SU-DHL-6 (cell line): ENCODE measurements at regions not wholly inside any gene's neighbourhood (a gene's known extent, or its start where the extent isn't known, plus 50 kb on each side); places are given as distances from the start of the nearest gene placed in this dataset.

Experiments
- H2AFZ ChIP-seq: fragments of 200-600 bp; sonication (generic); 2 replicates; pipeline ENCODE4 v1.6.1; 2014; ENCODE audit warnings: low read depth, mild to moderate bottlenecking, moderate library complexity, mixed read lengths, antibody characterized with exemption, low read length; ENCODE audit not compliant: severe bottlenecking
- H3F3A ChIP-seq: fragments of 200-600 bp; shearing (Covaris generic); 2 replicates; pipeline ENCODE4 v1.6.0; 2016; ENCODE audit warnings: antibody characterized with exemption, mild to moderate bottlenecking; ENCODE audit not compliant: insufficient read depth
- H3K27ac ChIP-seq: fragments of 200-600 bp; sonication (generic); 2 replicates; pipeline ENCODE4 v1.5.1; 2016; ENCODE audit warnings: low read depth, mild to moderate bottlenecking, low read length, moderate library complexity, mixed read lengths
- H3K27me3 ChIP-seq: fragments of 200-600 bp; sonication (generic), shearing (Covaris generic); 2 replicates; pipeline ENCODE4 v1.6.0; 2014; ENCODE audit warnings: mild to moderate bottlenecking, low read length
- H3K36me3 ChIP-seq: fragments of 200-600 bp; sonication (generic); 2 replicates; pipeline ENCODE4 v1.6.1; 2014; ENCODE audit warnings: mild to moderate bottlenecking, low read length, mixed read lengths
- H3K4me2 ChIP-seq: fragments of 300-600, 200-600 bp; shearing (Covaris generic), sonication (generic); 2 replicates; pipeline ENCODE4 v1.6.0; 2014; ENCODE audit warnings: low read length, low read depth, mild to moderate bottlenecking; ENCODE audit not compliant: poor library complexity, severe bottlenecking
- H3K4me3 ChIP-seq: fragments of 200-600 bp; sonication (generic); 2 replicates; pipeline ENCODE4 v1.5.1; 2014; ENCODE audit warnings: antibody characterized with exemption, low read length, mild to moderate bottlenecking, mixed read lengths; ENCODE audit not compliant: insufficient read depth, poor library complexity, severe bottlenecking
- H3K79me2 ChIP-seq: fragments of 200-600 bp; sonication (generic); 2 replicates; pipeline ENCODE4 v1.6.1; 2014; ENCODE audit warnings: mild to moderate bottlenecking, low read length, moderate library complexity; ENCODE audit not compliant: insufficient read depth
- H3K9ac ChIP-seq: fragments of 200-600 bp; sonication (generic); 2 replicates; pipeline ENCODE4 v1.7.0; 2014; ENCODE audit warnings: mild to moderate bottlenecking, low read length
- H3K9me2 ChIP-seq: fragments of 200-600 bp; sonication (generic); replicated peaks from 2 replicates; pipeline ENCODE4 v1.6.1; 2014; ENCODE audit warnings: low read length; ENCODE audit not compliant: insufficient read depth
- H3K9me3 ChIP-seq: fragments of 200-600 bp; sonication (generic); 2 replicates; pipeline ENCODE4 v1.6.1; 2014; ENCODE audit warnings: low read length, mixed read lengths; ENCODE audit not compliant: insufficient read depth
- H4K20me1 ChIP-seq: fragments of 200-600 bp; sonication (generic); 2 replicates; pipeline ENCODE4 v1.6.1; 2014; ENCODE audit warnings: low read depth, mild to moderate bottlenecking, antibody characterized with exemption, low read length, moderate library complexity, mixed read lengths
- CTCF ChIP-seq: fragments of 200-600 bp; sonication (generic); IDR thresholded peaks from one replicate; pipeline ENCODE4 v1.5.1; 2017; ENCODE audit warnings: antibody characterized with exemption, mild to moderate bottlenecking, low read length, moderate library complexity; ENCODE audit not compliant: insufficient read depth, poor library complexity, severe bottlenecking
- EZH2phosphoT487 ChIP-seq: fragments of 200-600 bp; sonication (generic), shearing (Covaris generic); conservative IDR thresholded peaks from 2 replicates; pipeline ENCODE4 v1.6.1; 2018; ENCODE audit warnings: mild to moderate bottlenecking, antibody characterized with exemption, low read length, moderate library complexity, mixed read lengths

- H2AFZ ChIP-seq, result no peak overlapping the region
- no peaks in the 10 kb centered on the region for H3K9me2 ChIP-seq
- H3K9ac ChIP-seq, result no peak overlapping the region
- H3K36me3 ChIP-seq, result no peaks in the 10 kb centered on the region
- no peaks in the 10 kb centered on the region for H3F3A ChIP-seq
- no peak for TF ChIP-seq EZH2phosphoT487
- no peak for TF ChIP-seq CTCF
- no peaks in the 10 kb centered on the region for H3K9me3 ChIP-seq
- no peak overlapping the region for H3K4me2 ChIP-seq
- no peak overlapping the region for H3K27ac ChIP-seq
- H3K79me2 ChIP-seq, result no peaks in the 10 kb centered on the region
- no peaks in the 10 kb centered on the region for H4K20me1 ChIP-seq
- H3K4me3 ChIP-seq, result no peak overlapping the region
- no peaks in the 10 kb centered on the region for H3K27me3 ChIP-seq
Observed at GRCh38 chrX:147736045-147736444, 175.7 kb upstream of the FMR1 start.

- Histone ChIP-seq H3K4me3 (no peak overlapping the region), H3F3A (no peaks in the 10 kb centered on the region), H3K27ac (no peak overlapping the region), H3K9me2 (no peaks in the 10 kb centered on the region), H3K9me3 (no peaks in the 10 kb centered on the region), H3K79me2 (no peaks in the 10 kb centered on the region), H3K4me2 (no peak overlapping the region), H4K20me1 (no peaks in the 10 kb centered on the region), H3K9ac (no peak overlapping the region), H3K27me3 (no peaks in the 10 kb centered on the region), H3K36me3 (no peaks in the 10 kb centered on the region), H2AFZ (no peak overlapping the region)
- TF ChIP-seq CTCF (no peak), EZH2phosphoT487 (no peak)
Observed at GRCh38 chrX:147737690-147738089, 174.0 kb upstream of the FMR1 start.

DNA sequence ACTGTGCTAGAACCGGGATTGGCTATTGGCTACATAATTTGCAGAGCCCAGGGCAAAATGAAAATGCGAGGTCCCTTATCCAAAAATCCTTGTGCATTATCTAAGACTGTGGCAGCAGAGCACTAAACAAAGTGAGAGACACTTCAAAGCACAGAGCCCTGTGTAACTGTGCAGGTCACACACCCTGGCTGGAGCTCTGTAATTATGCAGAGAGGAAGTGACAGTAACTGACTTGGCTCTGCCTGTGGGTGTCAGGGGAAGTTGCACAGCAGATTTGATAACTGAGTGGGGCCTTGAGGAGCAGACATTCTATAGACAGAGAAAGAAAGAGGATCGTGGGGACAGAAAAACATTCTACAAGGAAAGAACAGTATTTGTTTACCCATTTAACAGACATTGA, 173.5 kb upstream of the FMR1 start:
- H3K79me2 ChIP-seq, result no peaks in the 10 kb centered on the region
- H2AFZ ChIP-seq, result no peak overlapping the region
- no peaks in the 10 kb centered on the region for H3K9me3 ChIP-seq
- no peaks in the 10 kb centered on the region for H3K27me3 ChIP-seq
- H3K27ac ChIP-seq, result no peak overlapping the region
- no peak overlapping the region for H3K4me3 ChIP-seq
- TF ChIP-seq CTCF (no peak), EZH2phosphoT487 (no peak)
- no peak overlapping the region for H3K9ac ChIP-seq
- no peaks in the 10 kb centered on the region for H4K20me1 ChIP-seq
- no peaks in the 10 kb centered on the region for H3F3A ChIP-seq
- no peaks in the 10 kb centered on the region for H3K36me3 ChIP-seq
- no peaks in the 10 kb centered on the region for H3K9me2 ChIP-seq
- no peak overlapping the region for H3K4me2 ChIP-seq

GRCh38 chrX:147739196-147739595, 172.5 kb upstream of the FMR1 start:
- Histone ChIP-seq H3K79me2 (no peaks in the 10 kb centered on the region), H3K9me3 (no peaks in the 10 kb centered on the region), H3K27ac (no peak overlapping the region), H3K9ac (no peak overlapping the region), H3K4me3 (no peak overlapping the region), H3F3A (no peaks in the 10 kb centered on the region), H3K4me2 (no peak overlapping the region), H2AFZ (no peak overlapping the region), H3K36me3 (no peaks in the 10 kb centered on the region), H4K20me1 (no peaks in the 10 kb centered on the region), H3K27me3 (no peaks in the 10 kb centered on the region), H3K9me2 (no peaks in the 10 kb centered on the region)
- TF ChIP-seq CTCF, result no peak
- TF ChIP-seq EZH2phosphoT487, result no peak
